Peyer's patch (tissue), 4 donors: ENCODE measurements at regions not wholly inside any gene's neighbourhood (a gene's known extent, or its start where the extent isn't known, plus 50 kb on each side); places are given as distances from the start of the nearest gene placed in this dataset.

Experiments
- CTCF ChIP-seq, 6 experiments: fragments of 450-650 bp in 4 of 6; fragments of 200-600 bp in 2 of 6; sonication (generic) in 1 of 6; IDR thresholded peaks; one replicate each; pipeline ENCODE4 v1.5.1; 2017 to 2019; ENCODE audit warnings: antibody characterized with exemption in 6 of 6, mild to moderate bottlenecking in 3 of 6, moderate library complexity in 1 of 6
- POLR2A ChIP-seq, 2 donors: fragments of 450-650 bp; IDR thresholded peaks; one replicate each; pipeline ENCODE4 v1.5.1; 2017; ENCODE audit warnings: antibody characterized with exemption in 2 of 2, mild to moderate bottlenecking in 2 of 2, moderate library complexity in 2 of 2

DNA sequence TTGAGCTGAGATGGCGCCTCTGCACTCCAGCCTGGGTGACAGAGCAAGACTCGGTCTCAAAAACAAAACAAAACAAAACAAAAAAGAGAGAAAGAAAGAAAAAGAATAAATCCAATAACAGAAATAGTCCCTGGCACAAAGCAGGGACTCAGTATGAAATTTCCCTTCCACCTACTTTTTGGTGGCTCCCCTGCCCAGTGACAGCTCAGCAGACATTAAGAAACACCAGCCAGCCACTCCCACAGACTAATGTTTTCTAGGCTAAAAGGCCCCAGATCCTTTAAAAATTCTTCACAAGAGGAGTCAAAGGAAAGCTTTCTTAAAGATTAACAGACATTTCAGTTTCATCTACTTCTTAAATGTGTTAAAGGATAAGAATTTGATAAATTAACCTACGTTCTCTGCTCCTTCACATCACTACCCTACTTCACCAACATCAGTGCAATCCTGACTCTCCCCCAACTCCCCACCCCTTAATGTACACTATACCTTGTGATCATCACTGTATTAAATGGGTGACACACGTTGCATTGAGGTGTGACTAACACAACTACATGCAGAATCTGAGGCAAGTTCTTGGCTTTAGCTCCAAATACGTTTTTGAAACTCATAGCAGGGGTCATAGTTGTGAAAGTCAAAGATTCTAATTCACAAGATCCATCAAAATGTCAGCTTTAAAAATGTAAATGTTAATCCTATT lies 114.5 kb upstream of the CAV2 start:
- TF ChIP-seq POLR2A (IDR thresholded peaks at IDR 0.05) (no peak), CTCF (IDR thresholded peaks at IDR 0.05) (no peak)
